ENCODE measurements at regions not wholly inside any gene's neighbourhood (a gene's known extent, or its start where the extent isn't known, plus 50 kb on each side); places are given as distances from the start of the nearest gene placed in this dataset.

DNA sequence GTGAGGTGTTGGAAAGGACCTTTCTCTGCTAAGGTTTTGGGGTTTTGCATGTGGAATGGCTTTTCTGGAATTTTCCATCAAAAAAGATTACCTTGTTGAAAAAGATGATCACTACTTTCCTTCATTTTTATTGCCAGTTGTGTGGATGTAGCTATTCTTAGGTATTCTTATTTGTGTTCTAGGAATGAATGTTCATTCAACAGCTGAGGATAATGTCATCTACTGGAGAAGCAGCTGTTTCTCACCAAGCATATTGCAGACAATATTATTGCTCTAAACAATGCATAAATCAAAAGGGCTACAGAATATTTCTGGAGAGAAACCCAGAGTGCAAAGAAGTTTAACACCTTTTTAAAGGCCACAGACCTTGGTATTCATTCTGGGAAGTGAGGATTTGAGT is 145.6 kb upstream of the CALCR start:
- Histone ChIP-seq H3K9me3 (no peaks in the 10 kb centered on the region), H3K4me1 (no peaks in the 10 kb centered on the region), H3K4me3 (no peak overlapping the region), H3K4me2 (no peak overlapping the region), H3K27ac (no peak overlapping the region)
- CTCF ChIA-PET, result interaction anchor here (2.1 kb wide), 1 partner anchor 503 kb away, joined by 8 read pairs; no protein-coding TSS in a partner anchor
- POLR2A ChIA-PET, result no interaction called here
- ATAC-seq (no peak), DNase-seq (ENCODE audit: low read depth in 1 of 2, low spot score in 1 of 2) (no peak), FAIRE-seq (no peak)
- TF ChIP-seq RFX5 (IDR thresholded peaks at IDR 0.05) (no peak), ZFP36 (IDR thresholded peaks at IDR 0.05; ENCODE audit: borderline replicate concordance, partially characterized antibody) (no peak), MYC (IDR thresholded peaks at IDR 0.05; ENCODE audit: borderline replicate concordance, low read length) (no peak), HEYL (CRISPR knock-in tag; IDR thresholded peaks at IDR 0.05) (no peak), EHMT2 (IDR thresholded peaks at IDR 0.05; ENCODE audit: low read depth) (no peak), FOXS1 (CRISPR knock-in tag; IDR thresholded peaks at IDR 0.05) (no peak), FOSB (CRISPR knock-in tag; IDR thresholded peaks at IDR 0.05) (no peak), FOSL2 (IDR thresholded peaks at IDR 0.05) (no peak), FOSL2 (CRISPR knock-in tag; IDR thresholded peaks at IDR 0.05) (no peak), NFE2L2 (conservative IDR thresholded peaks at IDR 0.05; ENCODE audit: low read length) (no peak)
- TF ChIP-seq, protein P1, sequence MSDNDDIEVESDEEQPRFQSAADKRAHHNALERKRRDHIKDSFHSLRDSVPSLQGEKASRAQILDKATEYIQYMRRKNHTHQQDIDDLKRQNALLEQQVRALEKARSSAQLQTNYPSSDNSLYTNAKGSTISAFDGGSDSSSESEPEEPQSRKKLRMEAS (IDR thresholded peaks at IDR 0.05), result no peak
- TF ChIP-seq, protein P2, sequence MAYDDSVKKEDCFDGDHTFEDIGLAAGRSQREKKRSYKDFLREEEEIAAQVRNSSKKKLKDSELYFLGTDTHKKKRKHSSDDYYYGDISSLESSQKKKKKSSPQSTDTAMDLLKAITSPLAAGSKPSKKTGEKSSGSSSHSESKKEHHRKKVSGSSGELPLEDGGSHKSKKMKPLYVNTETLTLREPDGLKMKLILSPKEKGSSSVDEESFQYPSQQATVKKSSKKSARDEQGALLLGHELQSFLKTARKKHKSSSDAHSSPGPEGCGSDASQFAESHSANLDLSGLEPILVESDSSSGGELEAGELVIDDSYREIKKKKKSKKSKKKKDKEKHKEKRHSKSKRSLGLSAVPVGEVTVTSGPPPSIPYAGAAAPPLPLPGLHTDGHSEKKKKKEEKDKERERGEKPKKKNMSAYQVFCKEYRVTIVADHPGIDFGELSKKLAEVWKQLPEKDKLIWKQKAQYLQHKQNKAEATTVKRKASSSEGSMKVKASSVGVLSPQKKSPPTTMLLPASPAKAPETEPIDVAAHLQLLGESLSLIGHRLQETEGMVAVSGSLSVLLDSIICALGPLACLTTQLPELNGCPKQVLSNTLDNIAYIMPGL (CRISPR knock-in tag; IDR thresholded peaks at IDR 0.05; ENCODE audit: borderline replicate concordance), result no peak

DNA sequence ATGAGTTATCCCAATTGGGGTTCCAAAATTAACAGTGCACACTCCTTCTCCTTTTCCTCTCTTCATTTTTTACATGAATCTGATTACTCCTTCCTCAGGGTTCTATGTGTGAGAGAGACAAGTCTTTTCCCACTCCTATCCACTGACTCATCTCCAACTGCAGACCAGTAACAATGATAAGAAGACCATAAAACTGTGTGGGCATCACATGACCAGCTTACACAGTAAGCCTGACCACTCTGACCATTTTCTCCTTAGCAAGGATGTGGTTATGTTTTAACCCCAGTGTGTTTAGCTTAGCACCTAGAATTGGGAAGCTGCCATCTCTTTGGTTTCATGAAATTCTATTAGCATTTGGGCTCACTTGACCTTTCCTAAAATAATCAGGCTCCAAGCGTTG is 145.0 kb upstream of the CALCR start:
- CTCF ChIA-PET, result interaction anchor here (2.1 kb wide), 1 partner anchor 503 kb away, joined by 8 read pairs; no protein-coding TSS in a partner anchor
- Histone ChIP-seq H3K4me3 (no peak overlapping the region), H3K9me3 (no peaks in the 10 kb centered on the region), H3K27ac (no peak overlapping the region), H3K4me1 (no peaks in the 10 kb centered on the region), H3K4me2 (no peak overlapping the region)
- DNase-seq (ENCODE audit: low read depth in 1 of 2, low spot score in 1 of 2) (peak in 1 of 2 experiments; percentile 11), ATAC-seq (no peak; a peak in 1 of 6 replicates), FAIRE-seq (no peak)
- TF ChIP-seq RARB (CRISPR knock-in tag; IDR thresholded peaks at IDR 0.05), result no peak
- TF ChIP-seq, protein P3, sequence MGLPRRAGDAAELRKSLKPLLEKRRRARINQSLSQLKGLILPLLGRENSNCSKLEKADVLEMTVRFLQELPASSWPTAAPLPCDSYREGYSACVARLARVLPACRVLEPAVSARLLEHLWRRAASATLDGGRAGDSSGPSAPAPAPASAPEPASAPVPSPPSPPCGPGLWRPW (IDR thresholded peaks at IDR 0.05), result no peak
- no peak for TF ChIP-seq CBX8 (IDR thresholded peaks at IDR 0.05)
- TF ChIP-seq JUN (IDR thresholded peaks at IDR 0.05), result no peak
- TF ChIP-seq MAFK (IDR thresholded peaks at IDR 0.05; ENCODE audit: partially characterized antibody), result no peak
- TF ChIP-seq RFX5 (IDR thresholded peaks at IDR 0.05), result no peak
- TF ChIP-seq EHF (CRISPR knock-in tag; IDR thresholded peaks at IDR 0.05), result no peak
- TF ChIP-seq ESRRA (IDR thresholded peaks at IDR 0.05; ENCODE audit: borderline replicate concordance, low read length), result no peak
- no peak for TF ChIP-seq EHMT2 (IDR thresholded peaks at IDR 0.05; ENCODE audit: low read depth)
- POLR2A ChIA-PET, result no interaction called here
- 64% methylated on average over 1 of the region's 1 CpG for WGBS (ENCODE audit: missing lambda C conversion rate)

DNA sequence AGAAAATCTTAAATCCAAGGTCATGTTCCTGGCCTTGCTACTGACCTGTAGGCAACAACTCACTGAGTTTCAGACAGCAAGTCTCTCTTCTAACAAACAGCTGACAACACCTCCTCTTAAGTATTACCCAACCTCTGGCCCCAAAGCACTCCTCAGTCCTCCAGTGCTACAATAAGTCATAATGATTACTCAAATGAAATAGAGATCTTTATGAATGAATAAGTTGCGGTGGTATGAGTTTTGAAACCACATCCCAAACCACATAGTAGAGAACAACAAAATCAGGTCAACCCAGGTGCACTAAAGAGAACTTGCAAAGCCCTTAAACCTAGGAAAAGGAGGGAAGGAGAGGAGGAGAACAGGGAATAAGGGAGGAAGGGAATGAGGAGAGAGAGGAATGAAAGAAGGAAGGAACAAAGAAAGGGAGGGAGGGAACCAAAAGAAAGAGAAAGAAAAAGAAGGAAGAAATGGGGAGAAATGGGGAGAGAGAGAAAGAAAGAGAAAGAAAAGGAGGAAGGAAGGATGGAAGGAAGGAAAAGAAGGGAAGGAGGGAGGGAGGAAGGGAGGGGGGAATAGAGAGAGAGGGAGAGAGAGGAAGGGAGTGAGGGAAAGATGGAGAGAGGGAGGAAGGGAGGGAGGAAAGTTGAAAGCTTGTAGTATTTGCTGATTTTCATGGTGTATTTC is 142.8 kb upstream of the CALCR start:
- WGBS (ENCODE audit: missing lambda C conversion rate), result 84% methylated on average over 1 of the region's 1 CpG
- ChIA-PET POLR2A (no interaction called here), CTCF (interaction anchor here (0.7 to 1.3 kb wide), 3 partner anchors 371 to 505 kb away, joined by 3 to 7 read pairs (median 3); no protein-coding TSS in a partner anchor)
- FAIRE-seq (no peak), DNase-seq (ENCODE audit: low read depth in 1 of 2, low spot score in 1 of 2) (no peak), ATAC-seq (no peak)
- H3K4me3 ChIP-seq, result no peak overlapping the region
- TF ChIP-seq HOXB5 (CRISPR knock-in tag; IDR thresholded peaks at IDR 0.05) (no peak), ZFP36 (IDR thresholded peaks at IDR 0.05; ENCODE audit: borderline replicate concordance, partially characterized antibody) (no peak), TFCP2L1 (CRISPR knock-in tag; IDR thresholded peaks at IDR 0.05) (no peak), GATA3 (IDR thresholded peaks at IDR 0.05; ENCODE audit: borderline replicate concordance) (no peak), ZC3H11A (IDR thresholded peaks at IDR 0.05) (no peak), RAD21 (conservative IDR thresholded peaks at IDR 0.05 in 1 of 2, IDR thresholded peaks at IDR 0.05 in 1 of 2) (no peak), MYC (IDR thresholded peaks at IDR 0.05; ENCODE audit: borderline replicate concordance, low read length) (no peak), ESRRA (IDR thresholded peaks at IDR 0.05; ENCODE audit: borderline replicate concordance, low read length) (no peak), MAFK (IDR thresholded peaks at IDR 0.05; ENCODE audit: partially characterized antibody) (no peak), RCOR1 (IDR thresholded peaks at IDR 0.05; ENCODE audit: low read depth, low read length) (no peak), HDAC2 (IDR thresholded peaks at IDR 0.05) (no peak)
- TF ChIP-seq, protein P1 (IDR thresholded peaks at IDR 0.05), result no peak
- no peak overlapping the region for H3K27ac ChIP-seq
- H3K9me3 ChIP-seq, result no peaks in the 10 kb centered on the region
- H3K4me1 ChIP-seq, result no peaks in the 10 kb centered on the region
- no peak overlapping the region for H3K4me2 ChIP-seq

Measured in A549 (cell line).